NCI-H446 treated with DMSO at 0.1 percent for 48 hours (cell line): ENCODE measurements at regions not wholly inside any gene's neighbourhood (a gene's known extent, or its start where the extent isn't known, plus 50 kb on each side); places are given as distances from the start of the nearest gene placed in this dataset.

Experiments
- DNase-seq: peaks from one replicate; lab custom pipeline; 2025; lab: John Stamatoyannopoulos, UW

DNA sequence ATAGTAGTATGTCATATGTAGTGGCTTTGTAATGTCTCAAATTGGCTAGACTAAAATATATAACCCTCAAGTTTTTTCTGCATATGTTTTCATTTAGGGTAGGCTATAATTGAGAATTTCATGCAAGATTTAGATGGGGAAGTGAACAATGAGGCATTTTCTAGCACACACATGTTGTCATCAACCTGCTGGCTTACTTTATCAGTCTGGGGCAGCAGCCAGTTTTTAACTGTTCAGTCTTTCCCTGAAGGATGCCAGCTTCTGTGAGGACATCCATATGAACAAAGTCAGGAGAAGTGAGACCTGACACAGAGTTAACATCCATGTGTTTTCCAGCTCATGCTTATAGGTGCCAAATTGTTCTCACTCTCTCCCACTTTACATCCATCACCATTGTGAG lies 74.7 kb upstream of the OLFM3 start:
- DNase-seq, result peak; percentile 40

DNA sequence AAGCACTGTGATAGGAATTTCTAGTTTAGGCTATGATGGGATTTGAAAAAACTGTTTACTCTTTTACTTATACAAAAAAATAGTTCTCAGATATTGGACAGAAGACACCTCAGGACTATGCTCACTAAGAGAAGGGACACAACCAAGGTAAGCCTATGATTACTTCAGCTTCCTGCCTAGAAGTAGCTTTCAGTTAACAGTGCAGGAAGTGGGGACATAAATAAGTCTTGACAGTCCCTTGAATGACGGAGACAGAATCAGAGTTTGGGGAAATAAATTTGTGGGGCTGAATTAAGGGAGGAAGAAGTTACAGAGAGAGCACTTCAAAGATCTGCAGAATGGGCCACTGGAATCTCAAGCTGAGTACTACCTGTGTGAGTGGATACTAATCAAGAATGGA lies 53.8 kb upstream of the OLFM3 start:
- DNase-seq, result no peak

DNA sequence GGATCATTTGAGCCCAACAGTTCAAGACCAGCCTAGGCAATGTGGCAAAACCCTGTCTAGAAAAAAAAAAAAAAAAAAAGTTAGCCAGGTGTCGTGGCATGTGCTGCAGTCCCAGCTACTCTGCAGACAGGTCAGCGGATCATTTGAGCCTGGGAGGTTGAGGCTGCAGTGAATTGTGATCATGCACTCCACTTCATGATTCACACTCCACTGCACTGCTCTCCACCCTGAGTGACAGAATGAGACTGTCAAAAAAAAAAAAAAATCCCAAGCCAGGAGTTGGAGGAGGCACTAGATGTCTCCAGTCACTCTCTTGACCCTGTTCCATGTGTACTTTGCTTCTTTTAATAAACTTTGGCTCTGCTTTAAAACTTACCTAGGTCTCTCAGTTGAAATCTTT lies 51.0 kb upstream of the OLFM3 start:
- DNase-seq, result no peak
